Activated T-cell treated with anti-CD3 and anti-CD28 coated beads, Interleukin-2, amount 50 U/mL, for 4 hours (primary cell): ENCODE measurements at regions not wholly inside any gene's neighbourhood (a gene's known extent, or its start where the extent isn't known, plus 50 kb on each side); places are given as distances from the start of the nearest gene placed in this dataset.

Experiments used
- ATAC-seq, 2 donors: fragments of 200-7000 bp; cut with Tn5 transposase; one replicate each; pipeline ENCODE4 v1.10.0; 2021
- DNase-seq: peaks from one replicate; pipeline ENCODE4 v3.0.0-alpha.2; 2020
- H3K27me3 Mint-ChIP-seq: one replicate; pipeline ENCODE4 v1.8.0; 2021; ENCODE audit warnings: low read depth, mixed read lengths
- H3K36me3 Mint-ChIP-seq: one replicate; pipeline ENCODE4 v1.8.0; 2022; ENCODE audit warnings: mixed read lengths; ENCODE audit not compliant: insufficient read depth
- H3K4me1 Mint-ChIP-seq: one replicate; pipeline ENCODE4 v1.8.0; 2021; ENCODE audit warnings: low read depth, mixed read lengths
- H3K4me3 Mint-ChIP-seq: one replicate; pipeline ENCODE4 v1.8.0; 2021; ENCODE audit warnings: mild to moderate bottlenecking, moderate library complexity, mixed read lengths
- H3K9me3 Mint-ChIP-seq: one replicate; pipeline ENCODE4 v1.8.0; 2021; ENCODE audit warnings: mixed read lengths

- H3K4me1 Mint-ChIP-seq = no peaks in the 10 kb centered on the region
- ATAC-seq (no peak), DNase-seq (no peak)
- H3K27me3 Mint-ChIP-seq = peaks cover 5% of the 10 kb centered on the region
- peaks cover 6% of the 10 kb centered on the region for H3K9me3 Mint-ChIP-seq
- no peaks in the 10 kb centered on the region for H3K36me3 Mint-ChIP-seq
- no peak overlapping the region for H3K4me3 Mint-ChIP-seq
These were observed 181.2 kb upstream of the JAG1 start for GRCh38 chr20:10854976-10855375.

- DNase-seq = no peak
- Mint-ChIP-seq H3K9me3 (peaks cover 6% of the 10 kb centered on the region), H3K27me3 (peaks cover 5% of the 10 kb centered on the region), H3K4me3 (no peak overlapping the region), H3K4me1 (no peaks in the 10 kb centered on the region), H3K36me3 (no peaks in the 10 kb centered on the region)
- ATAC-seq = no peak
These were observed 182.0 kb upstream of the JAG1 start for GRCh38 chr20:10855778-10856177.

- no peaks in the 10 kb centered on the region for H3K4me1 Mint-ChIP-seq
- H3K27me3 Mint-ChIP-seq = peaks cover 5% of the 10 kb centered on the region
- DNase-seq = no peak
- H3K36me3 Mint-ChIP-seq = no peaks in the 10 kb centered on the region
- ATAC-seq = no peak
- no peaks in the 10 kb centered on the region for H3K9me3 Mint-ChIP-seq
- no peak overlapping the region for H3K4me3 Mint-ChIP-seq
These were observed 182.6 kb upstream of the JAG1 start for GRCh38 chr20:10856237-10857015.

- H3K4me1 Mint-ChIP-seq = no peaks in the 10 kb centered on the region
These were observed 183.7 kb upstream of the JAG1 start for GRCh38 chr20:10857352-10858070.

GRCh38 chr20:10861090-10861489 is 187.3 kb upstream of the JAG1 start:
- H3K36me3 Mint-ChIP-seq = no peaks in the 10 kb centered on the region
- no peak for DNase-seq
- H3K4me3 Mint-ChIP-seq = no peak overlapping the region
- H3K27me3 Mint-ChIP-seq = peaks cover 3% of the 10 kb centered on the region
- H3K4me1 Mint-ChIP-seq = no peaks in the 10 kb centered on the region
- no peaks in the 10 kb centered on the region for H3K9me3 Mint-ChIP-seq
- ATAC-seq = no peak

More at GRCh38 chr20:10857352-10858070, 183.7 kb upstream of the JAG1 start:
- ATAC-seq (no peak), DNase-seq (no peak)
- Mint-ChIP-seq H3K27me3 (peaks cover 5% of the 10 kb centered on the region), H3K9me3 (no peaks in the 10 kb centered on the region), H3K36me3 (no peaks in the 10 kb centered on the region), H3K4me3 (no peak overlapping the region)

- ATAC-seq = no peak
- no peaks in the 10 kb centered on the region for H3K36me3 Mint-ChIP-seq
- H3K4me1 Mint-ChIP-seq = no peaks in the 10 kb centered on the region
- no peak for DNase-seq
- no peaks in the 10 kb centered on the region for H3K9me3 Mint-ChIP-seq
- H3K4me3 Mint-ChIP-seq = no peak overlapping the region
- no peaks in the 10 kb centered on the region for H3K27me3 Mint-ChIP-seq
These were observed 187.8 kb upstream of the JAG1 start for GRCh38 chr20:10861619-10862018.

- H3K9me3 Mint-ChIP-seq = no peaks in the 10 kb centered on the region
- no peaks in the 10 kb centered on the region for H3K36me3 Mint-ChIP-seq
- ATAC-seq = no peak
- no peaks in the 10 kb centered on the region for H3K27me3 Mint-ChIP-seq
- no peaks in the 10 kb centered on the region for H3K4me1 Mint-ChIP-seq
- H3K4me3 Mint-ChIP-seq = no peak overlapping the region
- no peak for DNase-seq
These were observed 189.7 kb upstream of the JAG1 start for GRCh38 chr20:10863337-10864060.

GRCh38 chr20:10864076-10864672 is 190.4 kb upstream of the JAG1 start:
- Mint-ChIP-seq H3K9me3 (no peaks in the 10 kb centered on the region), H3K36me3 (no peaks in the 10 kb centered on the region), H3K27me3 (no peaks in the 10 kb centered on the region), H3K4me1 (no peaks in the 10 kb centered on the region), H3K4me3 (no peak overlapping the region)
- no peak for ATAC-seq
- DNase-seq = no peak

GRCh38 chr20:10868299-10868698 is 194.5 kb upstream of the JAG1 start:
- H3K36me3 Mint-ChIP-seq = no peaks in the 10 kb centered on the region
- H3K4me3 Mint-ChIP-seq = no peak overlapping the region
- H3K9me3 Mint-ChIP-seq = no peaks in the 10 kb centered on the region
- H3K4me1 Mint-ChIP-seq = no peaks in the 10 kb centered on the region
- H3K27me3 Mint-ChIP-seq = no peaks in the 10 kb centered on the region
- ATAC-seq (no peak), DNase-seq (no peak)

- ATAC-seq (no peak), DNase-seq (no peak)
- Mint-ChIP-seq H3K4me1 (no peaks in the 10 kb centered on the region), H3K36me3 (no peaks in the 10 kb centered on the region), H3K27me3 (no peaks in the 10 kb centered on the region), H3K9me3 (peaks cover 8% of the 10 kb centered on the region), H3K4me3 (no peak overlapping the region)
These were observed 199.2 kb upstream of the JAG1 start for GRCh38 chr20:10873026-10873425.

GRCh38 chr20:10875653-10876052 is 201.9 kb upstream of the JAG1 start:
- no peak for DNase-seq
- H3K36me3 Mint-ChIP-seq = no peaks in the 10 kb centered on the region
- no peaks in the 10 kb centered on the region for H3K27me3 Mint-ChIP-seq
- H3K4me1 Mint-ChIP-seq = no peaks in the 10 kb centered on the region
- no peak overlapping the region for H3K4me3 Mint-ChIP-seq
- H3K9me3 Mint-ChIP-seq = peaks cover 8% of the 10 kb centered on the region
- ATAC-seq = no peak

- Mint-ChIP-seq H3K27me3 (no peaks in the 10 kb centered on the region), H3K9me3 (peaks cover 8% of the 10 kb centered on the region), H3K4me1 (no peaks in the 10 kb centered on the region), H3K36me3 (no peaks in the 10 kb centered on the region), H3K4me3 (no peak overlapping the region)
- ATAC-seq (no peak), DNase-seq (no peak)
These were observed 202.8 kb upstream of the JAG1 start for GRCh38 chr20:10876558-10876957.

- DNase-seq (no peak), ATAC-seq (no peak)
- Mint-ChIP-seq H3K9me3 (peaks cover 8% of the 10 kb centered on the region), H3K36me3 (no peaks in the 10 kb centered on the region), H3K4me3 (no peak overlapping the region), H3K27me3 (no peaks in the 10 kb centered on the region), H3K4me1 (no peaks in the 10 kb centered on the region)
These were observed 203.5 kb upstream of the JAG1 start for GRCh38 chr20:10877342-10877741.

- H3K27me3 Mint-ChIP-seq = no peaks in the 10 kb centered on the region
- ATAC-seq = no peak
- H3K4me1 Mint-ChIP-seq = no peaks in the 10 kb centered on the region
- H3K9me3 Mint-ChIP-seq = no peaks in the 10 kb centered on the region
- no peak overlapping the region for H3K4me3 Mint-ChIP-seq
- no peak for DNase-seq
- no peaks in the 10 kb centered on the region for H3K36me3 Mint-ChIP-seq
These were observed 209.4 kb upstream of the JAG1 start for GRCh38 chr20:10883166-10883565.
